GM18909 (cell line): ENCODE measurements at regions not wholly inside any gene's neighbourhood (a gene's known extent, or its start where the extent isn't known, plus 50 kb on each side); places are given as distances from the start of the nearest gene placed in this dataset.
A peak's percentile ranks its signal among the peaks of the same experiment; 100 is the strongest.

Experiments used
- ATAC-seq: cut with Tn5 transposase; IDR thresholded peaks from one replicate; pipeline ENCODE4 v1.9.1; 2021; ENCODE audit warnings: mild to moderate bottlenecking; ENCODE audit not compliant: unreplicated experiment, poor library complexity

- no peak for ATAC-seq
Measured at GRCh38 chr1:83813576-83813975, 185.4 kb downstream of the TTLL7 start.

- ATAC-seq: no peak
Measured at GRCh38 chr1:83810144-83810543, 188.8 kb downstream of the TTLL7 start.

- ATAC-seq: no peak
Measured at GRCh38 chr1:83808536-83808935, 190.4 kb downstream of the TTLL7 start.

GRCh38 chr1:83807821-83808220 lies 191.1 kb downstream of the TTLL7 start:
- ATAC-seq: no peak

GRCh38 chr1:83807231-83807630 lies 191.7 kb downstream of the TTLL7 start:
- no peak for ATAC-seq

GRCh38 chr1:83805921-83806320 lies 193.0 kb downstream of the TTLL7 start:
- ATAC-seq: no peak

- ATAC-seq: no peak
Measured at GRCh38 chr1:83802460-83803152, 196.3 kb downstream of the TTLL7 start.

- ATAC-seq: no peak
Measured at GRCh38 chr1:83802023-83802422, 196.9 kb downstream of the TTLL7 start.

- ATAC-seq: no peak
Measured at GRCh38 chr1:83800066-83800465, 198.9 kb downstream of the TTLL7 start.

- ATAC-seq: no peak
Measured at GRCh38 chr1:83799594-83799993, 199.3 kb downstream of the TTLL7 start.

GRCh38 chr1:83798965-83799364 lies 200.0 kb downstream of the TTLL7 start:
- no peak for ATAC-seq

- no peak for ATAC-seq
Measured at GRCh38 chr1:83796409-83796808, 202.5 kb downstream of the TTLL7 start.

GRCh38 chr1:83794384-83794783 lies 204.5 kb downstream of the TTLL7 start:
- peak; percentile 79 for ATAC-seq

- ATAC-seq: no peak
Measured at GRCh38 chr1:83791821-83792437, 207.0 kb downstream of the TTLL7 start.

- no peak for ATAC-seq
Measured at GRCh38 chr1:83790446-83790845, 208.5 kb downstream of the TTLL7 start.

- no peak for ATAC-seq
Measured at GRCh38 chr1:83787246-83787998, 211.5 kb downstream of the TTLL7 start.

- ATAC-seq: no peak
Measured at GRCh38 chr1:83781667-83782066, 217.3 kb downstream of the TTLL7 start.

GRCh38 chr1:83779565-83779964 lies 219.4 kb downstream of the TTLL7 start:
- ATAC-seq: no peak

GRCh38 chr1:83777758-83778101 lies 221.2 kb downstream of the TTLL7 start:
- no peak for ATAC-seq

- ATAC-seq: no peak
Measured at GRCh38 chr1:83776913-83777757, 221.8 kb downstream of the TTLL7 start.
